Left lung (tissue), 4 donors: ENCODE measurements at regions not wholly inside any gene's neighbourhood (a gene's known extent, or its start where the extent isn't known, plus 50 kb on each side); places are given as distances from the start of the nearest gene placed in this dataset.

Experiments used
- ATAC-seq: fragments of 200-7000 bp; cut with Tn5 transposase; one replicate; pipeline ENCODE4 v1.9.1; 2020; ENCODE audit warnings: moderate library complexity
- DNase-seq, 4 donors: peaks; one replicate each; pipeline ENCODE4 v3.0.0-alpha.2; 2013 to 2020
- H3K27ac ChIP-seq, 2 donors: fragments of 200-600 bp; sonication (generic) in 1 of 2; one replicate each; pipeline versions ENCODE4 v1.5.0 to v1.8.0; 2020 to 2021
- H3K27me3 ChIP-seq, 2 donors: fragments of 200-600 bp; sonication (generic) in 1 of 2; one replicate each; pipeline versions ENCODE4 v1.5.0 to v1.8.0; 2020 to 2021
- H3K36me3 ChIP-seq, 2 donors: fragments of 200-600 bp; sonication (generic) in 1 of 2; one replicate each; pipeline versions ENCODE4 v1.5.0 to v1.8.0; 2020 to 2021
- H3K4me1 ChIP-seq, 2 donors: fragments of 200-600 bp; one replicate each; pipeline ENCODE4 v1.8.0; 2021
- H3K4me3 ChIP-seq, 2 donors: fragments of 200-600 bp; sonication (generic) in 1 of 2; one replicate each; pipeline versions ENCODE4 v1.5.0 to v1.8.0; 2020 to 2021; ENCODE audit warnings: mild to moderate bottlenecking in 1 of 2
- H3K9me3 ChIP-seq, 2 donors: fragments of 200-600 bp; sonication (generic) in 1 of 2; one replicate each; pipeline versions ENCODE4 v1.5.0 to v1.8.0; 2020 to 2021
- intact Hi-C, 2 donors: fragments of 100-400 bp; cut with DNase I; formaldehyde crosslinking; loops; one replicate each; pipeline versions ENCODE4 v1.11.2 to v1.14.2; 2022
- TF ChIP-seq, protein P1 (sequence below), 2 donors: fragments of 200-600 bp; sonication (generic) in 1 of 2; IDR thresholded peaks; one replicate each; pipeline versions ENCODE4 v1.5.0 to v1.8.0; 2021; ENCODE audit warnings: antibody characterized with exemption in 2 of 2
- donor health status: DM: no; HTN: yes; CAD: no.
- donor health status: DM: no; HTN: no; CAD: no.

GRCh38 chr1:55321942-55322341, 106.8 kb upstream of the USP24 start:
- Histone ChIP-seq H3K4me3 (no peak overlapping the region), H3K9me3 (no peaks in the 10 kb centered on the region), H3K4me1 (peaks cover 0 to 9% of the 10 kb centered on the region in 2 donors), H3K36me3 (no peaks in the 10 kb centered on the region), H3K27ac (no peak overlapping the region), H3K27me3 (no peaks in the 10 kb centered on the region)
- DNase-seq, result peak in 1 of 4 donors; percentile 52
- ATAC-seq, result no peak
- intact Hi-C loops, result no loop called here
- TF ChIP-seq, protein P1, sequence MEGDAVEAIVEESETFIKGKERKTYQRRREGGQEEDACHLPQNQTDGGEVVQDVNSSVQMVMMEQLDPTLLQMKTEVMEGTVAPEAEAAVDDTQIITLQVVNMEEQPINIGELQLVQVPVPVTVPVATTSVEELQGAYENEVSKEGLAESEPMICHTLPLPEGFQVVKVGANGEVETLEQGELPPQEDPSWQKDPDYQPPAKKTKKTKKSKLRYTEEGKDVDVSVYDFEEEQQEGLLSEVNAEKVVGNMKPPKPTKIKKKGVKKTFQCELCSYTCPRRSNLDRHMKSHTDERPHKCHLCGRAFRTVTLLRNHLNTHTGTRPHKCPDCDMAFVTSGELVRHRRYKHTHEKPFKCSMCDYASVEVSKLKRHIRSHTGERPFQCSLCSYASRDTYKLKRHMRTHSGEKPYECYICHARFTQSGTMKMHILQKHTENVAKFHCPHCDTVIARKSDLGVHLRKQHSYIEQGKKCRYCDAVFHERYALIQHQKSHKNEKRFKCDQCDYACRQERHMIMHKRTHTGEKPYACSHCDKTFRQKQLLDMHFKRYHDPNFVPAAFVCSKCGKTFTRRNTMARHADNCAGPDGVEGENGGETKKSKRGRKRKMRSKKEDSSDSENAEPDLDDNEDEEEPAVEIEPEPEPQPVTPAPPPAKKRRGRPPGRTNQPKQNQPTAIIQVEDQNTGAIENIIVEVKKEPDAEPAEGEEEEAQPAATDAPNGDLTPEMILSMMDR (IDR thresholded peaks at IDR 0.05), result no peak

DNA sequence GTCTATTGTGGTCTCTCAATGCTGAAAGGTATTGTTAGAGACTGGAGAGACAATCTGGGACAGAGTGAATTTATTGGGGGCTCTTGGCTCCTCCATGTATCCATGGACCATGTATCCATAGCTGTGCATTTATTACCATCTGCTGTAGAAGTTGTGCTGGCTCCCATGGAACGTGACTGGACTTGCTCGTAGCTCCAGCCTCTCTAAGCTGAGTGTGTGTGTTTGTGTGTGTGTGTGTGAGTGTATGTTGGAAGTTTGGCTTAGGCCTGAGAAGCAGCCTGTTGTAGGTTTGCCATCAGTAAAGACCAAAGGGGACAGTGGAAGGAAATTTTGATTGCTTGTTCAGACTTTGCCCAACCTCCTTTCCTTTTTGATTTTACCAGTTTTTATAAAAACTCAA, 105.7 kb upstream of the USP24 start:
- TF ChIP-seq, protein P1 (IDR thresholded peaks at IDR 0.05), result no peak
- Histone ChIP-seq H3K27ac (no peak overlapping the region), H3K36me3 (no peaks in the 10 kb centered on the region), H3K9me3 (no peaks in the 10 kb centered on the region), H3K4me1 (peaks cover 0 to 9% of the 10 kb centered on the region in 2 donors), H3K4me3 (no peak overlapping the region), H3K27me3 (no peaks in the 10 kb centered on the region)
- DNase-seq, result no peak
- intact Hi-C loops, result no loop called here
- ATAC-seq, result no peak

GRCh38 chr1:55318116-55318817, 103.1 kb upstream of the USP24 start:
- intact Hi-C loops, result no loop called here
- H3K4me3 ChIP-seq, result no peak overlapping the region
- DNase-seq, result no peak
- no peak for ATAC-seq
- H3K27me3 ChIP-seq, result no peaks in the 10 kb centered on the region
- TF ChIP-seq, protein P1 (IDR thresholded peaks at IDR 0.05), result no peak
- peaks cover 0 to 9% of the 10 kb centered on the region in 2 donors for H3K4me1 ChIP-seq
- H3K36me3 ChIP-seq, result no peaks in the 10 kb centered on the region
- H3K9me3 ChIP-seq, result no peaks in the 10 kb centered on the region
- no peak overlapping the region for H3K27ac ChIP-seq

DNA sequence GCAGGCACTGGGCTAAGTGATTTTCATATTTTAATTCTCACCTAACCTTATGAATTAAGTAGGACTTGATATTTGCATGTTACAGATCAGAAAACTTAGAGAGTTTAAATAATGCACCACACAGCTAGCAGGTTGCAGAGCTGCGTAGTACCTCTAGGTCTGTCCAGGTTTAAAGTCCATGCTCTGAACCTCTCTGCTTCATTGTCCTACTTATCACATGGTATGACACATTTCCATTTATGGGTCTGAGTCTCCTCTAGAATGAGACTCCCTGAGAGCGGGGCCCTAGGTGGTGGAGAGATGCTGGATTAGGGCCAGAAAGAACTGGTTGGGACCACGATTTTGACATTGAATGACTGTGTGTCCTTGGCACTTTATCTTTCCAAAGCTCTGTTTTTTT, 102.5 kb upstream of the USP24 start:
- Histone ChIP-seq H3K36me3 (no peaks in the 10 kb centered on the region), H3K4me1 (peaks cover 0 to 9% of the 10 kb centered on the region in 2 donors), H3K9me3 (no peaks in the 10 kb centered on the region), H3K27me3 (no peaks in the 10 kb centered on the region), H3K27ac (no peak overlapping the region), H3K4me3 (no peak overlapping the region)
- intact Hi-C loops, result no loop called here
- DNase-seq, result no peak
- no peak for ATAC-seq
- TF ChIP-seq, protein P1 (IDR thresholded peaks at IDR 0.05), result no peak

DNA sequence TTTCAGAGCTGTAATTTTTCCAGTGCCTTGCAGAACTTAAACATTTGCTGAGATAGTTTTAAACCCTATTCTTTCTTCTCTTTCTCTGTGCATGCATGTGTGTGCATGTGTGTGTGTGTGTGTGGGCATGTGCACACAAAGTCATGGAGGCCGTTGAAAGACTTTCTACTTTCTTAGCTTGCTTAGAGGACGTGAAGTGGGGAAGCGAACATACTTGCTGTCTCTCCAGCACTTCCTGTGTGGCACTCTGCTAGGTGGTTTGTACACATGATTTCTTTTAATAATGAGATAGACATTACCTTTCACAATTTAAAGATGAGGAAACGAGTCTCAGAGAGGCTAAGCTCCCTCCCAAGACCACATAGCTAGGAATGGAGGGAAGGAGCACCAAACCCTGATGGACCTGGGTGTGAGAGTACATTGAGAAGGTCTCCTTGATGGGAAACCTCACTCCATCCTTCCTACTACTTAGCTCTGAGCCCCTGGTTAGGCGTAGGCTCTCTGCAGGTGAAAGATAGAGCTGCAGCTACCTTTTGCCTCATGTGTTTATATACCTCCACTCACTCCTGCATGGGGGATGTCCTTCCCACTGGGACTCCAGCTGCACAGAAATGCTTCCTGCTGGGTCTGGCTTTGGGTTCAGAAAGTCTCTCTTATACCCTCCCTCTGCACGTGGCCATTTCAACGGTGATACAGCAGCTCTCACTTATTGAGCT, 101.9 kb upstream of the USP24 start:
- no peak overlapping the region for H3K27ac ChIP-seq
- H3K4me1 ChIP-seq, result peaks cover 0 to 9% of the 10 kb centered on the region in 2 donors
- no peaks in the 10 kb centered on the region for H3K9me3 ChIP-seq
- ATAC-seq, result no peak
- intact Hi-C loops, result no loop called here
- no peak overlapping the region for H3K4me3 ChIP-seq
- H3K36me3 ChIP-seq, result no peaks in the 10 kb centered on the region
- TF ChIP-seq, protein P1 (IDR thresholded peaks at IDR 0.05), result no peak
- H3K27me3 ChIP-seq, result no peaks in the 10 kb centered on the region
- DNase-seq, result no peak
